ENCODE measurements at regions not wholly inside any gene's neighbourhood (a gene's known extent, or its start where the extent isn't known, plus 50 kb on each side); places are given as distances from the start of the nearest gene placed in this dataset.
"Not testable (repeated sequence)": the region's sequence is repeated elsewhere in the genome, so short reads cannot be mapped to it uniquely, and the experiment has no call there.

DNA sequence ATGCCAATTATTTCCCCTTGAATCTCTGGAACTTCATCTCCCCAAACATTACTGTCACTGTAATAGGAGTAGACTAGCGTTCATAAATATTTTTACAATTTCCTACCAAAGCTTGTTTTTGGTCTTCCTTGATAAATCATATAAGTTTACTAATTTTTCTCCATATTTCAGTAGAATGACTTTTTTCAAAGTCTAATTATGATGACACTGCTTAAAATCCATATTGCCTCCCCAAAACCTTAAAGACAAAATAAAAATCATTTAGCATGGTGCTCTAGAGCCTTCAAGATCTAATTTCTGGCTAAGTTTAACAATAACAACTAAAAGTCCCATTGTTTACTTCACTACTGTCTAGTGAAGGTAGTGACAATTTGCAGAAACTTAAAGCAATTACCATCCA is 474.2 kb upstream of the CHRM3 start:
- no peak for DNase-seq (ENCODE audit: low spot score)

DNA sequence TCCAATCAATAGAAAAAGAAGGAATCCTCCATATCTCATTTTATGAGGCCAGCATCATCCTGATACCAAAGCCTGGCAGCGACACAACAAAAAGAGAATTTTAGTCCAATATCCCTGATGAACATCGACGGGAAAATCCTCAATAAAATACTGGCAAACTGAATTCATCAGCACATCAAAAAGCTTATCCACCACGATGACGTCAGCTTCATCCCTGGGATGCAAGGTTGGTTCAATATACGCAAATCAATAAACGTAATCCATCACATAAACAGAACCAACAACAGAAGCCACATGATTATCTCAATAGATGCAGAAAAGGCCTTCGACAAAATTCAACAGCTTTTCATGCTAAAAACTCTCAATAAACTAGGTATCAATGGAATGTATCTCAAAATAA is 483.6 kb upstream of the CHRM3 start:
- not testable (repeated sequence) for DNase-seq (ENCODE audit: low spot score)

DNA sequence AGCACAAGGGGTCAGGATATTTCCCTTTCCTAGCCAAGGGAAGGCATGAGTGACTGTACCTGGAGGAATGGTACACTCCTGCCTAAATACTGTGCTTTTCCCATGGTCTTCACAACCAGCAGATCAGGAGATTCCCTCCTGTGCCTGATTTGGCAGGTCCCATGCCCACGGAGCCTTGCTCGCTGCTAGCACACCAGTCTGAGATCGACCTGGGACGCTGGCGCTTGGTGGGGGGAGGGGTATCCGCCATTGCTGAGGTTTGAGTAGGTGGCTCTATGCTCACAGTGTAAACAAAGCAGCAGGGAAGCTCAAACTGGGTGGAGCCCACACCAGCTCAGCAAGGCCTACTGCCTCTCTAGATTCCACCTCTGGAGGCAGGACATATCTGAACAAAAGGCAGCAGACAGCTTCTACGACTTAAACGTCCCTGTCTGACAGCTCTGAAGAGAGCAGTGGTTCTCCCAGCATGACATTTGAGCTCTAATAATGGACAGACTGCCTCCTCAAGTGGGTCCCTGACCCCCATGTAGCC is 486.0 kb upstream of the CHRM3 start:
- DNase-seq (ENCODE audit: low spot score): no peak

DNA sequence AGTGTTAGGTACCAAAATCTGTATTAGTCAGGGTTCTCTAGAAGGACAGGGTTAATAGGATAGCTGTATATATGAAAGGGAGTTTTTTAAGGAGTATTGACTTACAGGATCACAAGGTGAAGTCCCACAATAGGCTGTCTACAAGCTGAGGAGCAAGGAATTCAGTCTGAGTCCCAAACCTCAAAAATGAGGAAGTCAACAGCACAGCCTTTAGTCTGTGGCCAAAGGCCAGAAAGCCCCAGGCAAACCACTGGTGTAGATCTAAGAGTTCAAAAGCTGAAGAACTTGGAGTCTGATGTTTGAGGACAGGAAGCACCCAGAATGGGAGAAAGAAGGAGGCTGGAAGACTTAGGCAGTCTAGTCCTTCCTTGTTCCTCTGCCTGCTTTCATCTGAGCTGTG is 487.5 kb upstream of the CHRM3 start:
- DNase-seq (ENCODE audit: low spot score): no peak

DNA sequence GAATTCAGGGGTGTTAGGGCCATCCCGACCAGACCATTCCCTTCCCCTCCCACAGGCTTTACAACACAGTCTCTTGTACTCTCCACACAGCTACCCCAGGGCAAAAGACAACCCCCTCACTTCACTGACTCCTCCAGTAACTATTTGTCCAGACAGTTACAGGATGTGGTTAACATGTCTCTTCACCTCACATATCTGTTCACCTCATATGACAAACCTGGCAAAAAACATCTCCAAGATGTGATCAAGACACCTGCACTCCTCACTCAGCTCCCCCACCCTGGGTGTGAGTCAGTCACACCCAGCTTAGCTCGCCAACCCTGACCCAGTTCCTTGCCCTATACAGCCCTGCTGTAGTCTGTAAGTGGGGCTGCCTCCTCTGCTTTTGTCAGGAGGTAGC is 490.5 kb upstream of the CHRM3 start:
- DNase-seq (ENCODE audit: low spot score): no peak

DNA sequence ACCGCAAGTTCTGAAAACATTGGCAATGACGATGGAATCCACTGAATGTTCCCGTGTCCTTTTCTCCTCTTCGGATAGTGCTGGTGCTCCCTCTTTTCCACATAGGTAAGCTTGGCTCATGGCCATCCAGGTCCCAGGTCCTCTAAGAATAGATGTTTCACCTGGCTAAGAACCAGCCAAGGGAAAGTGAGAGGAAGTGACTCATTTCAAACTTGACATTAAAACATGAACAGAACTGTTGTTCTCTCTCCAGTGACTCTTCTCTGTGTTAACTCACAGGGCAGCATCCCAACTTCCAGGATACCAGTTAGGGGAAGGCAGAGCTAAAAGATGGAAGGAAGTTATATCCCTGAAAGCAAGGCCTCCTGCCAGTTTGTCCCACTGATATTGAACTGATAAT is 493.8 kb upstream of the CHRM3 start:
- no peak for DNase-seq (ENCODE audit: low spot score)

DNA sequence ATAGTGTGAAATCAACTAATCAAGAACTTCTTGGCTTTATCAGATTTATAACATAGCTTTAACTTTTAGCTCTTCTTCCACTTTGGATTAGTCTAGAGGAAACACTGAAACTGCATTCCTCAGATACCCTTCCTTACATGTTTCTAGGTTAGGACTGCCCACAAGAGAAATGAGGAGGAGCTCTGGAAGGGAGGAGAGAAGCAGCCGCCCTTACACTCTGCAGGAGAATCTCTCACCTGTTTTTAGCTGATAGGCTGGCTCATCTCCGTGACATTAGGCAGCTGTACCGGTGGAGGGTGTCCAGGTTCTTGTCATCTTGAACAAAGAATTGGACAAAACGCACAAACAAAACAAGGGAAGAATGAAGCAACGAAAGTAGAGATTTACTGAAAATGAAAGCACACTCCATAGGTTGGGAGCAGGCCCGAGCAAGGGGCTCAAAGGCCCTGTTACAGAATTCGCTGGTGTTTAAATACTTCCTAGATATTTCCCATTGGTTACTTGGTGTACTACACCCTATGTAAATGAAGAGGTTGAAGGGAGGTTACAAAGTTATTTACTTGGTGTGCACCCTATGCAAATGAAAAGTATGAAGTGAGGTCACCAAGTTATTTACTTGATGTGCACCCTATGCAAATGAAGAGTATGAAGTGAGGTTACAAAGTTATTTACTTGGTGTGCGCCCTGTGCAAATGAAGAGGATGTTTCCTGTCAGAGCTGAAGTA is 524.9 kb upstream of the CHRM3 start:
- no peak for DNase-seq (ENCODE audit: low spot score)

DNA sequence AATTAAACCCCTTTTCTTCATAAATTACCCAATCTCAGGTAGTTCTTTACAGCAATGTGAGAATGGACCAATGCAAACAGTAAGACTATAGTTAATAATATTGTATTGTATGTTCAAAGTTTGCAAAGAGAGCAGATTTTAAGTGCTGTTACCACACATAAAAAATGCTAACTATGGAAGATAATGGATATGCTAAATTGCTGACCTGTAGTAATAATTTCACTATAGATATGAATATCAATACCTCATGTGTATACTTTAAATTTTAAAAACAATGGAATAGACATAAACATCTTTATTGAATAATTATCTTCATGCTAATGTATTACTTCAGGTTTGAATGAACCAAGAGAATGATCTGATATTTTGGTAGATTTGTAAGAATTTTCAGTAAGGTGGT is 552.4 kb upstream of the CHRM3 start:
- DNase-seq (ENCODE audit: low spot score): no peak

DNA sequence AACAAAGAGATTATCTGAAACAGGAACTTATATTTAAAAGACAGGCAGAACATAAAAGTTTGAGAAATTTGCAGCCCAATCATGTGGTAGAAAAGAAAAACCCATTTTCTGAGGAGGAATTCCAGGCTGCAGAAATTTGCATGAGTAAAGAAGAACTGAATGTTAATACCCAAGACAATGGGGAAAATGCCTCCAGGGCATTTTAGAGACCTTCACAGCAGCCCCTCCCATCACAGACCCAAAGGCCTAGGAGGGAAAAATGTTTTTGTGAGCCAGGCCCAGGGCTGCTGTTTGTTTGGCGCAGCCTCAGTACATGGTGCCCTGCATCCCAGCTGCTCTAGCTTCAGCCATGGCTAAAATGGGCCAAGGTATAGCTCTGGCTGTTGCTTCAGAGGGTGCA is 554.3 kb upstream of the CHRM3 start:
- DNase-seq (ENCODE audit: low spot score): no peak

DNA sequence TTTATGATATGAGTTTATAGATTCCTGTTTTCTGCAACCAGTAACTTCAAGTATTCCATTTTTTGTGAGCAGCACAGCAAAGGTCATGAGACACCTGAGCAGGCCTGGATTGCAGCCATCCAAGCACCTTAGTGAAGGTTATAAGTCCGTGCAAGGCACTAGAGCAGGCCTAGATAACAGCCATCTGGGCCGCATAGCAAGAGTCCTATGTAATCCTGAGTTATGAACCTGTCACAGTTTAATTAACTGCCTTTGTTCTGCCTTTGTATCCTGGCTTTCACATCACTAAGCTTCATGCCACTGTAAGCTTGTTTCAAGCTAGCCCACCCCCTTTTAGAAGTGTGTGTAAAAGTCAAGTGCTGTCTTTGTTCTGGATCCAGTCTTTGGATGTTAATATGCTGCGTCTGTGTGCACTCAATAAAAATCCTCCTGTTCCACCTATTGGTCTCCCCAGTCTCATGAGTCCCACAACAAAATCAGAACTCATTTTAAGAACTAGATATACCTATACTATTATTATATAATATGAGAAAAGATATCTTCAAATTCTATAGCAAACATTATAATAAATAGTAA is 556.2 kb upstream of the CHRM3 start:
- DNase-seq (ENCODE audit: low spot score): no peak

DNA sequence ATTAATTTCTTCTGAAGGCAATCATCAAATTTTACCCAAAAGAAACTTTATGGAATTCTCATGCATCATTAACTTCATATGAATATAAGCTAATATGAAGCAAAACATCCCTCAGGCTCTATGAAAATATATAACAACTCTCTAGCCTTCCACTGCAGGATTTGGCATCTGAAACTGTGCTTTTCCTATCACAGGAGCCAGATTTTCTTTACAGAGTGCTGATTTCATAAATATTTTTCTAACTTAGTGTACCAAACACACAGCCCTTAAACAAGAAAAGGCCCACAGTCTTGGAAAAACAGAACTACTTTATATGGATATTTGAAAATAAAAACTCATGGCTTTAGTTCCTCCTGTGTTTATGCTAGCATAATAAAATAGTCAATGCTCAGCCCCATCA is 559.5 kb upstream of the CHRM3 start:
- no peak for DNase-seq (ENCODE audit: low spot score)

DNA sequence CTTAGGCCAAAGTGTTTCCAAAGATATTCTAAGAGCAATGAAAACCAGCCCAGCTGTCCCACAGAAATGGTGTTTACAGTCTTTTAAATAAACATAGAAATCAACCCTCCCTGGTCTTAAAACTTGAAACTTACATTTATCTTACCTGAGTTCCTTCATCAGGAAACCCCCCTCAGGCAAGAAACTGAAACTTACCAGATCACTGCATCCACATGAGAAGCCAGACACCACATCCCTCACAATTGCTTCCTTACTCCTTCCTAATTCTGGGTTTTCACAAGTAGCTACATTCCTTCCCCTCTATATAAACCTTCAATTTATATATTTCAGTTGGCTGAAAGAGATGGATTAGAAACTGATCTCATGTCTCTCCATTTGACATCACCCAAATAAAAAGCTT is 563.0 kb upstream of the CHRM3 start:
- DNase-seq (ENCODE audit: low spot score): no peak

DNA sequence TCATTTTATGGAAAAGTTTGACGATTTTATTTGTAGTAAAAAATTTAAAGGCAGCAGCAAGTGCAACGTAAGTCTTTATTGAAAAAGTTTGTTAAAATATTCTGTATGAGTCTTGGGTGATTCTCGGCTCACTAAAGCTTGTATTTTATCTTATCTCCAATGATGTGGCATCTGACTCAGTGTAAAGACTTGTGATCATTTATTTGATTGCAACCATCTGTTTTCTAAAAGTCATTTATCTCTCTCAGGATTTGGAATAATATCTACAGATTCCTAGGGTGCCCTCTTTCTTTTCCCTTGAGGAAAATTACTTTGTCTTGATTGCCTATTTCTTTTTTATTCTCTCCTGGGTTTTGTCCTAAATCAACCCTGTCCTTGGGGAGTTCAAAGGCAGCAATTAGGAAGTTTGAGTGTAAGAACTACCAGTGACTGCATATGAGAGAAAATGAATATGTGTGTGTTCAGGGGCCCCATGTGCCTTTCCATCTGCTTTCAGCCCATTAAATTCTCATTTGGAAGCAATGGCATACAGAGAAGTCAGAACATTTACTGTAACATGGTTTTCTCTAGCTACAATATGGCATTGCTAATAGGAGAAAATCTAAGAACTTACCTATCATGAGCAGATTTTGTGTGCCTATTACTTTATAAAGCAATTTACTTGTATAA is 575.0 kb upstream of the CHRM3 start:
- no peak for DNase-seq (ENCODE audit: low spot score)

DNA sequence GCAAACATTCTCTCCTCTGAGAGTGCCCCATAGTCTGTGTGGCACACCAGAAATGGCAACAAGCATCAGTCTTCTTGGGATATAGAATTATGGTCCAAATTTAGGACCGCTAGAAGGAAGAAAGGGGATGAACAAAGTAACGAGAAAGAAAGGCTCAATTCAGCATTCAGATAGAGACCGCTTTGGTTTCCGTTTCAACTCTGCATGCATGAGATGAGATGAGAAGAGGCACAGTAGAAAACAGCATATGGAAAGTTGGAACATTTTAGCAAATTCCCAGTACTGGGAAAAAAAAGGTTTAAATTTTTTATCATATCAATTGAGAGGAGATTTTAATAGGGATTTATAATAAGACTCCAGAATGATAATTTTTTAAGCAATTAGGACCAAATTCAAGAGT is 595.5 kb upstream of the CHRM3 start:
- no peak for DNase-seq (ENCODE audit: low spot score)

DNA sequence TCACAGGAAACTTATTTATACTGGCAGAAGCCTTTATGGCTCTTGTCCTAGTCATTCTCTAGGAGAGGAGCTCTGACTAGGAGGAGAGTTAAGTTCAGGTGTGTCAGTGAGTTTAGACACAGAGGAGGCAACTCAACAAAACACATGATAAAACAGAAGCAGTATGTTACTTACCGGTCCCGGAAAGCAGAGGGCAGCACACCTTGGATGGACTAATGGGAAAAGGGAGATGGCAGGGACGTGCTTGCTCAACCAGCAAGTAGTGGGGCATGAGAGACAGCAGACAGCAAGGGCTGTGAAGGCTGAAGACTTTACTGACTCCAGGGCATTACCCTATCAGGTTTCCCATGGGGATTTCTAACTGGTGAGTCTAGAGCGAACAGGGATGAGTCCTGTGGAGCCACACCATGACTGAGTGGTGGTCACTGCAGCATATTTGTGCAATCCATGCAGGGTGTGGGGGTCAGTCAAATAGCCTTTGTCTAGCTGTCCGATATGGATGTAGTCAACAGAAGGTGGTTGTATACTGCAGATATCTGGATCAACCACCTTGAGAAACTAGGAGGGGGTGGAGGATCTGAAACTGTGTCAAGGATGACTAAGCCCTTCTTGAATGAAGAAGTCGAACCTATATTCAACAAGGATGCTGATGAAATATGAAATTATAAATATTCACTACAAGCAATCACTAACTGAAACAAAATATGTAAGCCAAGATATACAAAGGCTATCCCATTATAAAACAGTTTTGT is 596.3 kb upstream of the CHRM3 start:
- DNase-seq (ENCODE audit: low spot score): no peak

DNA sequence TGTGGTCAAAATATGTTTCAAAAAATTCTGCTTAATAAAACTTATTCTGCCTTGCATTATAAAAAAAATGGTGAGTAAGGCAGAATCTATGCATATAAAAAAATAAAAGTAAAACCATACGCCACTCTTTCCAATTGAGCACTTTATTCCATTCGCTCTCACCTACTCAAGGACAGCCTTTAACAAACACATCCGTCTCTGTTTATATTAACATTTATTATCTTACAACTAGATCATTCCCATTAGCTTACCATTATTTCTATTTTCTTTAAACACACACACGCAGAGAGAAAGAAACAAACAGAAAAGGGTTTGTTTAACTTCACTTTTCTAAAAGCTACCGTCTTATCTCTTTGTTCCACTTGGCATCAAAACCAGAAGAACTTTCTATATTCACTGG is 598.9 kb upstream of the CHRM3 start:
- DNase-seq (ENCODE audit: low spot score): no peak

DNA sequence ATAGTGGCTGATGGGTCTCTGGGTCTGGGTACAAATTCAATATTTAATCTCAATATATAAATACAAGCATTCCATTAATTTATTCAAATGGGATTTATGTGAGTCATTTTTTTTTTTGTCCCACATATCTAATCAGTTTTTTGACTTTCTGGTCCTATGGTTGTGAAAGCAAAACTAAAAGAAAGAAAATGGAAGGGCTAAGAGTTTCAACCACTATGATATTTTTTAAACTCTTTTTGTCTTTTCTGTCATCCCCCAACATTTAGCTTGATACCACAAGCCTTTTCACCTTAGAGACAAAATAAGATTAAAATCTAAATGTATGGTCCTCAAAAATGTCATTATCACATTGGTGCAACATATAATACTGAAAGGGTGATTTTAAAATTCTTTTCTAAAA is 602.7 kb upstream of the CHRM3 start:
- no peak for DNase-seq (ENCODE audit: low spot score)

DNA sequence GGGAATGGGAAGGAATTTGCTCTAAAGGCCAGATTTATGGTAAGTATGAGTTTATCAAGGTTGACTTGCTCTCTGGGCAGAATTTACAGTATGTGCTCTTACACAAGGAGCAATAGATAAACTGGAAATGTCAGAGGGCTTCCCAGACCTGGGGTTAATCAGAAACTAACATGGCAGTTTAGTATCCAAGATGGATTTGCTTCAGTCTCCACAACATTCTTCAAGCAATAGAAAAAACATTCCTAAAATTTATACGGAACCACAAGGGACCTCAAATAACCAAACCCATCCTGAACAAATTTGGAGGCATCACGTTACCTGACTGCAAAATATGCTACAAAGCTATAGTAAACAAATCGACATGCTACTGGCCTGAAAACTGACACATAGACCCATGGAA is 606.7 kb upstream of the CHRM3 start:
- no peak for DNase-seq (ENCODE audit: low spot score)

DNA sequence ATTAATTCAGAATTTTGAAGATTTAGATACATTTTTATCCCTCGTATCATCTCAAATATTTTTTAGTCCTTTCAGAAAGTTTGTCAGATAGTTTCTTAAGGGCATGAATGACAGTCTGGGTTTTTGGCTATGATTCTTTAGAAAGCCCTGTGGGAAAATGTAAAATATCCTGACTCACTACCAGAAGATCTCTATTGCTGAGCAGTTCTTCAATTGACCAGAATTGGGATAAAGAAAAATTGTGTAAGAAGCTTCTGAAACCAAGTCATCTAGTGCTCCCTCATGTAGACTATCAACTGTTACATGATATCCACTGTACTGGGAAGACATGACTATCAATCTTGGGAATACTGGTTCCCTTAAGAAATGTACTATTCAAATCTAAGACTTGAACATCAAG is 608.3 kb upstream of the CHRM3 start:
- no peak for DNase-seq (ENCODE audit: low spot score)

DNA sequence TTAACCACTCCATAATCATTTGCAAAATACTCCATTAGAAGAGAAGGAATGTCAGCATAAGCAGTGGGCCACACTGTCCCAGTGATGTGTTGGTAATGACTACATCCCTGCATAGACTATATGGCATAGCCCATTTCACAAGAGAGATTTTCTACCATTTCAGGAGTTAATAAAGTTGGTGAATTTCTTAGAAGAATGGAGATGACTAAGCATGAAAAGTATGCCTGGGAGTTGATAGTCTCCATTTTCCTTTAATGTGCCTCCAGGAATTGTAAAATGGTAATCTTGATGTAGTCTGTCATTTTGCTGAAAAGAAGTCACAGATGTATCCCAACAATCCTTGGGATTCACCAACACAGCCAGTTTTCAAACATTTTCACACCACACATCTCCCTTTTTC is 608.8 kb upstream of the CHRM3 start:
- no peak for DNase-seq (ENCODE audit: low spot score)

DNA sequence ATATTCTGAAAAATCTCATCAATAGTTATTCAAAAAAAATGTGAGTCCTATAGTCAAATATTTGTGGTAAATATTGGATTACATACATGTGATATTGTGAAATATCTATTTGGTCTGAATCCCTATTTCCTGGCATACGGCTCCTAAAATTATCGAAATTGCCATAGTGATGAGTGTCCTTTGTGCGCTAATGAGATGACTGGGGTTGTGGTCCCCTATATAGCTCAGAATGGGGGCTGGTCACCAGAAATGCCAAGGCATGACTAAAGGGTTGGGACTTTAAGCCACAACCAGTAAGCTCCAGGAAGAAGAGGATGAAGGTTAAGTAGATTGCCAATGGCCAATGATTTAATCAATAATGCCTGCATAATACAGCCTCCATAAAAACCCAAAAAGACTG is 610.2 kb upstream of the CHRM3 start:
- no peak for DNase-seq (ENCODE audit: low spot score)

DNA sequence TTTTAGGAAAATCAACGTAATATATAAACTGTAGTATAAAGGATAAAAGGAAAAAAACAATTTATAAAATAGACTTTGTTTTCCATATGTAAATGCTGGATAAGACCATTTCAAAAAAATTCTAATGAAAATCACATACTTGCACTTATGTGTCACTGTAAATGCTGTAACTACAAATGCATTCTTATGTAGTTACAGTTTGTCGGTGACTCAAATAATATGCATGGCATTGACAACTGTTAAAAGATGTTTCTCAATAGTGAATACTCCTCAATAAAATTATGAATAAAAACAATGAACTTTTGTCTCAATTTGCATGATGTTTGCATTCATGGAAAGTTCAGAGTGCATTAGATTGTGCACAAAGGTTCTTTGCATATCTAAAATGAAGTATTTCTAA is 614.0 kb upstream of the CHRM3 start:
- DNase-seq (ENCODE audit: low spot score): no peak

DNA sequence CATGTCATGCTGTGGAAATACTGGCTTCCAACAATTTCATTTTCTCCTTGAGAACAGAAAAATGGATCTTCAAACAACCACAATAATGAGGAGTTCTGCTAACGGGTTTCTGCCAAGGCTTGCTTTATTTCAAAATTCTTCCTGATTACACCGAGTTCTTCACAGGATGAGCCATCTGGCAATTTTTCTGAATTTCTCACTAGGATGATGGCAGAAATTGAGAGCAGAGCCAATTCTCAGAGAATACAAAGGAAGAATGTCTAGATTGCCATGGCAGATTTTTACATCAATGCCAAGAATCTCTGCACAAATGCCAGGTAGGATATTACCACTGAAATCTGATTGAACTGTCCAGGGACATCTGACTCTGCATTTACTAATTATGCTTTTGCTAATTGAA is 619.0 kb upstream of the CHRM3 start:
- no peak for DNase-seq (ENCODE audit: low spot score)

All from GM03348 (cell line).